LNCAP (cell line): ENCODE measurements at regions not wholly inside any gene's neighbourhood (a gene's known extent, or its start where the extent isn't known, plus 50 kb on each side); places are given as distances from the start of the nearest gene placed in this dataset.

Source experiments
- CTCF ChIP-seq: fragments of 450-650 bp; IDR thresholded peaks from 2 replicates; pipeline ENCODE4 v1.5.1; 2017; ENCODE audit warnings: mild to moderate bottlenecking

- TF ChIP-seq CTCF, result no peak
Observed at GRCh38 chr12:114967151-114967550, 283.2 kb upstream of the TBX3 start.

GRCh38 chr12:114964841-114965240 is 280.9 kb upstream of the TBX3 start:
- no peak for TF ChIP-seq CTCF

- TF ChIP-seq CTCF, result no peak
Observed at GRCh38 chr12:114963846-114964245, 279.9 kb upstream of the TBX3 start.

GRCh38 chr12:114961491-114961890 is 277.5 kb upstream of the TBX3 start:
- no peak for TF ChIP-seq CTCF

- TF ChIP-seq CTCF, result no peak
Observed at GRCh38 chr12:114958538-114958937, 274.6 kb upstream of the TBX3 start.

- TF ChIP-seq CTCF, result no peak
Observed at GRCh38 chr12:114957225-114957624, 273.2 kb upstream of the TBX3 start.

GRCh38 chr12:114955414-114956014 is 271.5 kb upstream of the TBX3 start:
- TF ChIP-seq CTCF, result no peak

- TF ChIP-seq CTCF, result no peak
Observed at GRCh38 chr12:114954511-114955055, 270.6 kb upstream of the TBX3 start.
